Fibroblast of lung (primary cell): ENCODE measurements at regions not wholly inside any gene's neighbourhood (a gene's known extent, or its start where the extent isn't known, plus 50 kb on each side); places are given as distances from the start of the nearest gene placed in this dataset.
A peak's percentile ranks its signal among the peaks of the same experiment; 100 is the strongest.

Experiments
- DNase-seq, 2 donors: peaks; one replicate each; pipeline versions ENCODE4 v3.0.0 to v3.0.0-alpha.2; 2010; ENCODE audit warnings: low read depth in 2 of 2
- H2AFZ ChIP-seq: 2 replicates; pipeline ENCODE4 v1.5.1; 2012; ENCODE audit warnings: low read length, control low read depth, inconsistent platforms
- H3K27ac ChIP-seq: 2 replicates; pipeline ENCODE4 v1.5.1; 2011; ENCODE audit warnings: low read length, control low read depth; ENCODE audit not compliant: insufficient read depth
- H3K27me3 ChIP-seq: 2 replicates; pipeline ENCODE4 v1.5.1; 2011; ENCODE audit warnings: mild to moderate bottlenecking, low read length; ENCODE audit not compliant: control insufficient read depth, insufficient read depth
- H3K36me3 ChIP-seq: 2 replicates; pipeline ENCODE4 v1.5.1; 2011; ENCODE audit warnings: low read length; ENCODE audit not compliant: control insufficient read depth, insufficient read depth
- H3K4me1 ChIP-seq: 2 replicates; pipeline ENCODE4 v1.5.1; 2011; ENCODE audit warnings: low read length; ENCODE audit not compliant: control insufficient read depth, insufficient read depth; ENCODE audit errors: extremely low read depth
- H3K4me2 ChIP-seq: 2 replicates; pipeline ENCODE4 v1.5.1; 2011; ENCODE audit warnings: low read length, control low read depth; ENCODE audit not compliant: insufficient read depth; ENCODE audit errors: extremely low read depth
- H3K4me3 ChIP-seq, 4 experiments: fragments of 200-600 bp in 1 of 4; sonication (generic) in 1 of 4; replicated peaks in 1 of 4; 2 replicates each; pipeline ENCODE4 v1.5.1; 2011 to 2016; ENCODE audit warnings: low read length in 4 of 4, low read depth in 3 of 4, mild to moderate bottlenecking in 3 of 4, control low read depth in 2 of 4, inconsistent platforms in 1 of 4, mixed read lengths in 1 of 4; ENCODE audit not compliant: insufficient read depth in 1 of 4; ENCODE audit errors: control extremely low read depth in 1 of 4
- H3K79me2 ChIP-seq: 2 replicates; pipeline ENCODE4 v1.5.1; 2012; ENCODE audit warnings: mild to moderate bottlenecking, low read length, inconsistent platforms; ENCODE audit not compliant: control insufficient read depth, insufficient read depth
- H3K9ac ChIP-seq: 2 replicates; pipeline ENCODE4 v1.5.1; 2011; ENCODE audit warnings: mild to moderate bottlenecking, low read length, control low read depth; ENCODE audit not compliant: insufficient read depth
- H3K9me3 ChIP-seq: 2 replicates; pipeline ENCODE4 v1.5.1; 2012; ENCODE audit warnings: low read depth, low read length; ENCODE audit not compliant: control insufficient read depth, insufficient read depth
- H4K20me1 ChIP-seq: 2 replicates; pipeline ENCODE4 v1.5.1; 2011; ENCODE audit warnings: low read length; ENCODE audit not compliant: control insufficient read depth, insufficient read depth; ENCODE audit errors: extremely low read depth
- CTCF ChIP-seq, 2 donors: IDR thresholded peaks in 1 of 2; conservative IDR thresholded peaks in 1 of 2; 1 replicate in 1 of 2; 2 replicates in 1 of 2; pipeline ENCODE4 v1.5.1; 2011 to 2012; ENCODE audit warnings: low read length in 2 of 2, control low read depth in 1 of 2, inconsistent platforms in 1 of 2, low read depth in 1 of 2, mild to moderate bottlenecking in 1 of 2
- EZH2 ChIP-seq: IDR thresholded peaks from 2 replicates; pipeline ENCODE4 v1.5.1; 2012; ENCODE audit warnings: low read length, control low read depth, mild to moderate bottlenecking; ENCODE audit errors: missing control alignments

- no peaks in the 10 kb centered on the region for H3K9me3 ChIP-seq
- H3K79me2 ChIP-seq, result no peaks in the 10 kb centered on the region
- no peaks in the 10 kb centered on the region for H3K27me3 ChIP-seq
- H4K20me1 ChIP-seq, result no peaks in the 10 kb centered on the region
- H3K4me1 ChIP-seq, result no peaks in the 10 kb centered on the region
- TF ChIP-seq EZH2, result no peak
- TF ChIP-seq CTCF (conservative IDR thresholded peaks at IDR 0.05 in 1 of 2, IDR thresholded peaks at IDR 0.05 in 1 of 2; ENCODE audit: low read depth in 1 of 2, low read length in 2 of 2), result peak; percentile 35 to 59
- no peak overlapping the region for H2AFZ ChIP-seq
- H3K27ac ChIP-seq, result no peak overlapping the region
- H3K36me3 ChIP-seq, result no peaks in the 10 kb centered on the region
- DNase-seq, result peak in 1 of 2 donors; percentile 24
- no peak overlapping the region for H3K9ac ChIP-seq
- H3K4me2 ChIP-seq, result no peak overlapping the region
- H3K4me3 ChIP-seq, result no peak overlapping the region
Observed at GRCh38 chr1:231091831-231092301, 51.8 kb upstream of the FAM89A start.

- Histone ChIP-seq H3K9me3 (no peaks in the 10 kb centered on the region), H3K79me2 (no peaks in the 10 kb centered on the region), H3K9ac (no peak overlapping the region), H3K4me3 (no peak overlapping the region), H3K4me1 (no peaks in the 10 kb centered on the region), H2AFZ (no peak overlapping the region), H3K36me3 (no peaks in the 10 kb centered on the region), H3K27ac (no peak overlapping the region), H4K20me1 (no peaks in the 10 kb centered on the region), H3K27me3 (no peaks in the 10 kb centered on the region), H3K4me2 (no peak overlapping the region)
- DNase-seq, result no peak
- TF ChIP-seq CTCF (conservative IDR thresholded peaks at IDR 0.05 in 1 of 2, IDR thresholded peaks at IDR 0.05 in 1 of 2; ENCODE audit: low read depth in 1 of 2, low read length in 2 of 2), result no peak
- TF ChIP-seq EZH2, result no peak
Observed at GRCh38 chr1:231091415-231091814, 51.4 kb upstream of the FAM89A start.
